MM.1S (cell line): ENCODE measurements at regions not wholly inside any gene's neighbourhood (a gene's known extent, or its start where the extent isn't known, plus 50 kb on each side); places are given as distances from the start of the nearest gene placed in this dataset.
A peak's percentile ranks its signal among the peaks of the same experiment; 100 is the strongest.

Experiments
- DNase-seq: peaks from one replicate; pipeline ENCODE4 v3.0.0-alpha.2; 2015
- H2AFZ ChIP-seq: fragments of 300-600 bp; sonication (generic); 2 replicates; pipeline ENCODE4 v1.6.0; 2016; ENCODE audit warnings: antibody characterized with exemption, low read length
- H3F3A ChIP-seq: fragments of 300-600 bp; sonication (generic); 2 replicates; pipeline ENCODE4 v1.6.1; 2016; ENCODE audit warnings: mild to moderate bottlenecking, antibody characterized with exemption, low read length, moderate library complexity, mixed read lengths; ENCODE audit not compliant: insufficient read depth
- H3K27ac ChIP-seq: fragments of 300-600 bp; sonication (generic); 2 replicates; pipeline ENCODE4 v1.5.1; 2016; ENCODE audit warnings: mild to moderate bottlenecking, low read length
- H3K27me3 ChIP-seq: fragments of 300-600 bp; sonication (generic); replicated peaks from 2 replicates; pipeline ENCODE4 v1.6.0; 2016; ENCODE audit warnings: low read length; ENCODE audit not compliant: insufficient read depth
- H3K36me3 ChIP-seq: fragments of 300-600 bp; sonication (generic); replicated peaks from 2 replicates; pipeline ENCODE4 v1.6.1; 2016; ENCODE audit warnings: mild to moderate bottlenecking, low read length, mixed read lengths; ENCODE audit not compliant: insufficient read depth
- H3K4me1 ChIP-seq: fragments of 300-600 bp; sonication (generic); 2 replicates; pipeline ENCODE4 v1.6.1; 2016; ENCODE audit warnings: low read length, mixed read lengths
- H3K4me2 ChIP-seq: fragments of 300-600 bp; sonication (generic); 2 replicates; pipeline ENCODE4 v1.6.0; 2016; ENCODE audit warnings: low read depth, low read length
- H3K4me3 ChIP-seq: fragments of 300-600 bp; sonication (generic); 2 replicates; pipeline ENCODE4 v1.5.1; 2016; ENCODE audit warnings: low read length, mixed read lengths
- H3K79me2 ChIP-seq: fragments of 300-600 bp; sonication (generic); 2 replicates; pipeline ENCODE4 v1.6.1; 2016; ENCODE audit warnings: mixed run types, low read length, mixed read lengths
- H3K9ac ChIP-seq: fragments of 300-600 bp; sonication (generic); 2 replicates; pipeline ENCODE4 v1.6.1; 2016; ENCODE audit warnings: low read length, mixed read lengths
- H3K9me2 ChIP-seq: fragments of 300-600 bp; sonication (generic); replicated peaks from 2 replicates; pipeline ENCODE4 v1.6.1; 2016; ENCODE audit warnings: mild to moderate bottlenecking, low read length, mixed read lengths; ENCODE audit not compliant: insufficient read depth
- H3K9me3 ChIP-seq: fragments of 300-600 bp; sonication (generic); replicated peaks from 2 replicates; pipeline ENCODE4 v1.6.1; 2016; ENCODE audit warnings: mild to moderate bottlenecking, low read length, mixed read lengths; ENCODE audit not compliant: insufficient read depth
- H4K20me1 ChIP-seq: fragments of 300-600 bp; sonication (generic); 2 replicates; pipeline ENCODE4 v1.6.1; 2016; ENCODE audit warnings: mild to moderate bottlenecking, low read length, moderate library complexity, mixed read lengths; ENCODE audit not compliant: insufficient read depth
- EZH2 ChIP-seq: fragments of 300-600 bp; sonication (generic); optimal IDR thresholded peaks from 2 replicates; pipeline ENCODE3; 2017; ENCODE audit warnings: low read depth, mild to moderate bottlenecking, antibody characterized with exemption, low read length, mixed read lengths
- EZH2phosphoT487 ChIP-seq: fragments of 300-600 bp; sonication (generic); IDR thresholded peaks from 2 replicates; pipeline ENCODE4 v1.6.1; 2018; ENCODE audit warnings: antibody characterized with exemption, low read length
- TF ChIP-seq, protein P1 (sequence below): fragments of 300-600 bp; sonication (generic); IDR thresholded peaks from 2 replicates; pipeline ENCODE4 v1.5.1; 2016; ENCODE audit warnings: antibody characterized with exemption, low read length, mixed read lengths

- DNase-seq = no peak
- Histone ChIP-seq H3K27me3 (no peaks in the 10 kb centered on the region), H3K9me2 (no peaks in the 10 kb centered on the region), H3K36me3 (no peaks in the 10 kb centered on the region), H3K27ac (no peak overlapping the region), H3F3A (peaks cover 4% of the 10 kb centered on the region; the same call in 1 of the 2 replicates), H3K9ac (no peak overlapping the region), H3K4me3 (no peak overlapping the region), H2AFZ (no peak overlapping the region), H4K20me1 (no peaks in the 10 kb centered on the region), H3K79me2 (peaks cover 27% of the 10 kb centered on the region), H3K4me1 (peaks cover 27% of the 10 kb centered on the region), H3K4me2 (no peak overlapping the region), H3K9me3 (no peaks in the 10 kb centered on the region)
- TF ChIP-seq, protein P1, sequence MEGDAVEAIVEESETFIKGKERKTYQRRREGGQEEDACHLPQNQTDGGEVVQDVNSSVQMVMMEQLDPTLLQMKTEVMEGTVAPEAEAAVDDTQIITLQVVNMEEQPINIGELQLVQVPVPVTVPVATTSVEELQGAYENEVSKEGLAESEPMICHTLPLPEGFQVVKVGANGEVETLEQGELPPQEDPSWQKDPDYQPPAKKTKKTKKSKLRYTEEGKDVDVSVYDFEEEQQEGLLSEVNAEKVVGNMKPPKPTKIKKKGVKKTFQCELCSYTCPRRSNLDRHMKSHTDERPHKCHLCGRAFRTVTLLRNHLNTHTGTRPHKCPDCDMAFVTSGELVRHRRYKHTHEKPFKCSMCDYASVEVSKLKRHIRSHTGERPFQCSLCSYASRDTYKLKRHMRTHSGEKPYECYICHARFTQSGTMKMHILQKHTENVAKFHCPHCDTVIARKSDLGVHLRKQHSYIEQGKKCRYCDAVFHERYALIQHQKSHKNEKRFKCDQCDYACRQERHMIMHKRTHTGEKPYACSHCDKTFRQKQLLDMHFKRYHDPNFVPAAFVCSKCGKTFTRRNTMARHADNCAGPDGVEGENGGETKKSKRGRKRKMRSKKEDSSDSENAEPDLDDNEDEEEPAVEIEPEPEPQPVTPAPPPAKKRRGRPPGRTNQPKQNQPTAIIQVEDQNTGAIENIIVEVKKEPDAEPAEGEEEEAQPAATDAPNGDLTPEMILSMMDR = no peak
- TF ChIP-seq EZH2phosphoT487 = no peak
- TF ChIP-seq EZH2 = no peak
Measured at GRCh38 chrX:45784590-45784989, 583.9 kb upstream of the DIPK2B start.

- Histone ChIP-seq H3K4me2 (no peak overlapping the region), H2AFZ (no peak overlapping the region), H3K9ac (no peak overlapping the region), H3F3A (peaks cover 10% of the 10 kb centered on the region), H3K4me3 (no peak overlapping the region), H3K4me1 (peaks cover 41% of the 10 kb centered on the region), H4K20me1 (no peaks in the 10 kb centered on the region), H3K27me3 (no peaks in the 10 kb centered on the region), H3K79me2 (peaks cover 22% of the 10 kb centered on the region), H3K9me2 (no peaks in the 10 kb centered on the region), H3K36me3 (no peaks in the 10 kb centered on the region), H3K27ac (no peak overlapping the region), H3K9me3 (no peaks in the 10 kb centered on the region)
- TF ChIP-seq, protein P1 = no peak
- TF ChIP-seq EZH2 (no peak), EZH2phosphoT487 (no peak)
- DNase-seq = no peak
Measured at GRCh38 chrX:45783002-45783401, 582.3 kb upstream of the DIPK2B start.

DNA sequence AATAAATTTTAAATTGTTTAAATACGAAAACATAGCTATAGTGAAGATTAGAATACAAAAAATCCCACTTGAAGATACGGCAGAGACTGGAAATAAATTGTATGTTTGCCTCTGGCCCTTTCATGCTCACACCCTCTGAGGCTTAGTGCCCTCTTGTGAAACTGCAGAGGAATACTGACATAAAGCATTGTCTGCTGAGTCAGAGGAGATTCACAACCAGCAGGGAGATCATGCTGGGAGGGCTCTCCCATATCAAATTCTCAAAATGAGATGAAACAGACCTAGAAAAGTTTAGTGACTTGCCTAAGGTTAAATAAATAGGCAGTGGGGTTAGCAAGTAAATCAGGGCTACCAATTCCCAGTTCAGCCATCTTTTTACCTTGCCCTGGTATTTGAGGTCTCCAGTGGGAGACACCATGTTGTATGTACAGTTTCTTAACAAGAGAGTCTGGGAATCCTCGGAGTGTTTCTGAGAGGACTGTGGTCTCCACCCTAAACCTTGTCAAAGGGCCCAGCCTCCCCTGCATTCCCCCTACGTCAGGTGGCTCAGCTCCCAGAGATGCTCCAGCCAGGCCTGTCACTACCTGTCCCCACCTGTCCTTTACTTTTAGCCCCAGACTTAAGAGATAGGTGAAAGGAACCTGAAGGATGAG, 581.4 kb upstream of the DIPK2B start:
- peaks cover 51% of the 10 kb centered on the region for H3K4me1 ChIP-seq
- H3K79me2 ChIP-seq = peaks cover 22% of the 10 kb centered on the region
- H3K36me3 ChIP-seq = no peaks in the 10 kb centered on the region
- no peaks in the 10 kb centered on the region for H3K9me2 ChIP-seq
- DNase-seq = peak; percentile 43
- H2AFZ ChIP-seq = no peak overlapping the region
- H3F3A ChIP-seq = peaks cover 17% of the 10 kb centered on the region
- H3K9ac ChIP-seq = no peak overlapping the region
- H4K20me1 ChIP-seq = no peaks in the 10 kb centered on the region
- H3K27me3 ChIP-seq = no peaks in the 10 kb centered on the region
- no peak overlapping the region for H3K27ac ChIP-seq
- TF ChIP-seq EZH2phosphoT487 = no peak
- TF ChIP-seq, protein P1 = peak; percentile 39
- H3K4me2 ChIP-seq = no peak overlapping the region
- no peak overlapping the region for H3K4me3 ChIP-seq
- H3K9me3 ChIP-seq = no peaks in the 10 kb centered on the region
